IMR-90 (cell line): ENCODE measurements at regions not wholly inside any gene's neighbourhood (a gene's known extent, or its start where the extent isn't known, plus 50 kb on each side); places are given as distances from the start of the nearest gene placed in this dataset.

Experiments
- RFX5 ChIP-seq: IDR thresholded peaks from 2 replicates; pipeline ENCODE4 v1.8.0; 2012; ENCODE audit warnings: low read depth, mild to moderate bottlenecking, low read length, moderate library complexity
- TF ChIP-seq, protein P1 (sequence below): fragments of 150-350 bp; IDR thresholded peaks from 2 replicates; pipeline ENCODE4 v1.6.1; 2017; ENCODE audit warnings: mild to moderate bottlenecking, antibody characterized with exemption, low read length, low read depth
- TF ChIP-seq, protein P2 (sequence below): conservative IDR thresholded peaks from 2 replicates; pipeline ENCODE4 v1.5.1; 2012; ENCODE audit warnings: mild to moderate bottlenecking, low read depth, low read length, improper control_type of control experiment

GRCh38 chr1:50346621-50347020 is 76.6 kb downstream of the DMRTA2 start:
- TF ChIP-seq RFX5: no peak
- TF ChIP-seq, protein P1, sequence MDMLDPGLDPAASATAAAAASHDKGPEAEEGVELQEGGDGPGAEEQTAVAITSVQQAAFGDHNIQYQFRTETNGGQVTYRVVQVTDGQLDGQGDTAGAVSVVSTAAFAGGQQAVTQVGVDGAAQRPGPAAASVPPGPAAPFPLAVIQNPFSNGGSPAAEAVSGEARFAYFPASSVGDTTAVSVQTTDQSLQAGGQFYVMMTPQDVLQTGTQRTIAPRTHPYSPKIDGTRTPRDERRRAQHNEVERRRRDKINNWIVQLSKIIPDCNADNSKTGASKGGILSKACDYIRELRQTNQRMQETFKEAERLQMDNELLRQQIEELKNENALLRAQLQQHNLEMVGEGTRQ: no peak
- TF ChIP-seq, protein P2, sequence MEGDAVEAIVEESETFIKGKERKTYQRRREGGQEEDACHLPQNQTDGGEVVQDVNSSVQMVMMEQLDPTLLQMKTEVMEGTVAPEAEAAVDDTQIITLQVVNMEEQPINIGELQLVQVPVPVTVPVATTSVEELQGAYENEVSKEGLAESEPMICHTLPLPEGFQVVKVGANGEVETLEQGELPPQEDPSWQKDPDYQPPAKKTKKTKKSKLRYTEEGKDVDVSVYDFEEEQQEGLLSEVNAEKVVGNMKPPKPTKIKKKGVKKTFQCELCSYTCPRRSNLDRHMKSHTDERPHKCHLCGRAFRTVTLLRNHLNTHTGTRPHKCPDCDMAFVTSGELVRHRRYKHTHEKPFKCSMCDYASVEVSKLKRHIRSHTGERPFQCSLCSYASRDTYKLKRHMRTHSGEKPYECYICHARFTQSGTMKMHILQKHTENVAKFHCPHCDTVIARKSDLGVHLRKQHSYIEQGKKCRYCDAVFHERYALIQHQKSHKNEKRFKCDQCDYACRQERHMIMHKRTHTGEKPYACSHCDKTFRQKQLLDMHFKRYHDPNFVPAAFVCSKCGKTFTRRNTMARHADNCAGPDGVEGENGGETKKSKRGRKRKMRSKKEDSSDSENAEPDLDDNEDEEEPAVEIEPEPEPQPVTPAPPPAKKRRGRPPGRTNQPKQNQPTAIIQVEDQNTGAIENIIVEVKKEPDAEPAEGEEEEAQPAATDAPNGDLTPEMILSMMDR: no peak
